Gastroesophageal sphincter (tissue), 3 donors: ENCODE measurements at regions not wholly inside any gene's neighbourhood (a gene's known extent, or its start where the extent isn't known, plus 50 kb on each side); places are given as distances from the start of the nearest gene placed in this dataset.

Experiments
- CTCF ChIP-seq, 4 experiments: fragments of 200-600 bp in 2 of 4; fragments of 450-650 bp in 2 of 4; sonication (generic) in 1 of 4; IDR thresholded peaks; one replicate each; pipeline ENCODE4 v1.5.1; 2017 to 2019; ENCODE audit warnings: antibody characterized with exemption in 4 of 4, mild to moderate bottlenecking in 2 of 4, moderate library complexity in 2 of 4
- EP300 ChIP-seq: sonication (generic); formaldehyde crosslinking; IDR thresholded peaks from one replicate; pipeline ENCODE4 v1.6.1; 2017; ENCODE audit warnings: antibody characterized with exemption, mild to moderate bottlenecking
- POLR2A ChIP-seq, 2 donors: fragments of 450-650 bp; IDR thresholded peaks; one replicate each; pipeline ENCODE4 v1.6.1; 2017; ENCODE audit warnings: antibody characterized with exemption in 2 of 2, mild to moderate bottlenecking in 2 of 2, moderate library complexity in 1 of 2
- POLR2AphosphoS5 ChIP-seq: sonication (generic); formaldehyde crosslinking; IDR thresholded peaks from one replicate; pipeline ENCODE4 v1.6.1; 2017; ENCODE audit warnings: antibody characterized with exemption

GRCh38 chr20:19828232-19828631 lies 70.2 kb downstream of the RIN2 start:
- no peak for TF ChIP-seq CTCF (IDR thresholded peaks at IDR 0.05)
- no peak for TF ChIP-seq POLR2A (IDR thresholded peaks at IDR 0.05)
- TF ChIP-seq POLR2AphosphoS5: no peak
- no peak for TF ChIP-seq EP300
